PC-9 (cell line): ENCODE measurements at regions not wholly inside any gene's neighbourhood (a gene's known extent, or its start where the extent isn't known, plus 50 kb on each side); places are given as distances from the start of the nearest gene placed in this dataset.

ENCODE experiments used
- EZH2 ChIP-seq: fragments of 200-600 bp; sonication (generic); IDR thresholded peaks from 2 replicates; pipeline ENCODE4 v1.8.0; 2017; ENCODE audit warnings: antibody characterized with exemption, low read depth
- TF ChIP-seq, protein P1 (sequence below): fragments of 200-600 bp; sonication (generic); conservative IDR thresholded peaks from 2 replicates; pipeline ENCODE4 v1.6.1; 2017; ENCODE audit warnings: mixed run types, antibody characterized with exemption, mild to moderate bottlenecking, moderate library complexity

GRCh38 chr16:6646891-6647290, 685.8 kb upstream of the RBFOX1 start:
- TF ChIP-seq, protein P1, sequence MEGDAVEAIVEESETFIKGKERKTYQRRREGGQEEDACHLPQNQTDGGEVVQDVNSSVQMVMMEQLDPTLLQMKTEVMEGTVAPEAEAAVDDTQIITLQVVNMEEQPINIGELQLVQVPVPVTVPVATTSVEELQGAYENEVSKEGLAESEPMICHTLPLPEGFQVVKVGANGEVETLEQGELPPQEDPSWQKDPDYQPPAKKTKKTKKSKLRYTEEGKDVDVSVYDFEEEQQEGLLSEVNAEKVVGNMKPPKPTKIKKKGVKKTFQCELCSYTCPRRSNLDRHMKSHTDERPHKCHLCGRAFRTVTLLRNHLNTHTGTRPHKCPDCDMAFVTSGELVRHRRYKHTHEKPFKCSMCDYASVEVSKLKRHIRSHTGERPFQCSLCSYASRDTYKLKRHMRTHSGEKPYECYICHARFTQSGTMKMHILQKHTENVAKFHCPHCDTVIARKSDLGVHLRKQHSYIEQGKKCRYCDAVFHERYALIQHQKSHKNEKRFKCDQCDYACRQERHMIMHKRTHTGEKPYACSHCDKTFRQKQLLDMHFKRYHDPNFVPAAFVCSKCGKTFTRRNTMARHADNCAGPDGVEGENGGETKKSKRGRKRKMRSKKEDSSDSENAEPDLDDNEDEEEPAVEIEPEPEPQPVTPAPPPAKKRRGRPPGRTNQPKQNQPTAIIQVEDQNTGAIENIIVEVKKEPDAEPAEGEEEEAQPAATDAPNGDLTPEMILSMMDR: no peak
- TF ChIP-seq EZH2: no peak
